NCI-H1048 (cell line): ENCODE measurements at regions not wholly inside any gene's neighbourhood (a gene's known extent, or its start where the extent isn't known, plus 50 kb on each side); places are given as distances from the start of the nearest gene placed in this dataset.
A peak's percentile ranks its signal among the peaks of the same experiment; 100 is the strongest.

Experiments
- DNase-seq: peaks from one replicate; lab custom pipeline; 2025; lab: John Stamatoyannopoulos, UW

DNA sequence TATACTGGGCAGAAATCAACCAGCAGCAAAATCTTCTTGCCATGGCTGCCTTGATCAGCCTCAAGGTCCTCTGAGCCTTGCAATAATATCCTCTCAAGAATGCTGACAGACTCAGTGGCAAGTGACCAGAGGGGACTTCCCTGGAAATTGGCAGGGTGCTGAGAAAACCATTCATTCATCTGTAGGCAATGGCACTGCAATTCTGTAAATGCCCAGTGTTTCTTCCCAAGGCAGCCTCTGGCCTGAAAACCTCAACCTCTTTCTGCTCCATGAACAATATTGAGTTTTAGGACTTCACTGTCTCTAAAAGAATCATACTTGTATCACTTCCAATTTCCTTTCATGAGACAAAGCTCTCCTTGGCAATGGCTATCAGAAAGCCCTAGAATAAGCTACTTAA lies 754.3 kb upstream of the TENM3 start:
- no peak for DNase-seq

GRCh38 chr4:181498148-181498547 lies 745.1 kb upstream of the TENM3 start:
- DNase-seq = no peak

GRCh38 chr4:181502611-181503010 lies 740.6 kb upstream of the TENM3 start:
- DNase-seq = no peak

DNA sequence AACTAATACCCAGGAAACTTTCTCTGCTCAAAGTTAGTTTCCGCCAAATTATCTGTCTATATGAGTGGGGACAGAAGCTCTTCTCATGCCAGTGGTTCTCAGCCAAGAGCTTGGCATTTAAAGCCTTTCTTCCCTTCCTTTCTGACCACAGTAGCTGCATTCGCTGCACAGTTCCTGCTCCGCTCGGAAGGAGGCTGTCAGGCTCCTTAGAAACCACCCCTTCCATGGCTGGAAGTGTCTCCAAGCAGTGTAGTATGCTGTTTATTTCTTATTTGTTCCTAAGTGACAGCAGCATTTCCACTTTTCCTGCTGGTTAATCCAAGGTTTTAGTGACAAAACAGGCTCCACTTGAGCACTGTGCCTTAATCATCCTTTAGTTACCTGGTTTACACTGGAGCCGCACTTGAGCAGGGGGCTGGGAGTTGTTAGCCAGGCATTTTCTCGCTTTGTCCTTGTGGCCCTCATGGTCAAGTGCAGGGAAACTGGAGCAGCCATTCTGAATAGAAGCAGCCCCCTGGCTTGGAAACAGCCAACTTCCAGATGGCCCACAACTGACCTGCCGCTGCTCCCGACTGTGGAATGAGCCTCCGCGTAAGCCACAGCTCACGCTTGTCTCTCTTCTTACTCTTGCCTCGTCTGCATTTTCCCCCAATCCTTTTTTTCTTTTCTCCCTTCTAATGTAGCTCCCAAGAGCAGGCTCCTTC lies 739.4 kb upstream of the TENM3 start:
- no peak for DNase-seq

DNA sequence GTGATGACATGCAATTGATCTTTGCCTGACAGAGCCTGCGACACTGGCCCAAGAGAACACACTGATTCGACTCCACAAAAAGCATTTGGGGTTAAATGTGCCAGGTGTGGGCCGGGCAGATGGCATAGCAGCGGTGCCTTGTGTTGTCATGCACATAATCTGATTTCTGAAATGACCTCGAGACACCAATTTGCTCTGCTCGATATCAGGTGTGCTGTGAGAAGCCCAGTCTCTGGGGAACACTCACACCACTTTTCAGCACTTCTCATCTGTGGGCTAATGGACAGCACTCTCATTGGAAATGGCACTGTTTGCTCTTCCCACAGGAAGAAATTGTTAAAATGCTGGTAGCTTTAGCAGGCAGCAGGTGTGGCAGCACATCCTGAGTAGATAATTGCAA lies 738.3 kb upstream of the TENM3 start:
- DNase-seq = no peak

DNA sequence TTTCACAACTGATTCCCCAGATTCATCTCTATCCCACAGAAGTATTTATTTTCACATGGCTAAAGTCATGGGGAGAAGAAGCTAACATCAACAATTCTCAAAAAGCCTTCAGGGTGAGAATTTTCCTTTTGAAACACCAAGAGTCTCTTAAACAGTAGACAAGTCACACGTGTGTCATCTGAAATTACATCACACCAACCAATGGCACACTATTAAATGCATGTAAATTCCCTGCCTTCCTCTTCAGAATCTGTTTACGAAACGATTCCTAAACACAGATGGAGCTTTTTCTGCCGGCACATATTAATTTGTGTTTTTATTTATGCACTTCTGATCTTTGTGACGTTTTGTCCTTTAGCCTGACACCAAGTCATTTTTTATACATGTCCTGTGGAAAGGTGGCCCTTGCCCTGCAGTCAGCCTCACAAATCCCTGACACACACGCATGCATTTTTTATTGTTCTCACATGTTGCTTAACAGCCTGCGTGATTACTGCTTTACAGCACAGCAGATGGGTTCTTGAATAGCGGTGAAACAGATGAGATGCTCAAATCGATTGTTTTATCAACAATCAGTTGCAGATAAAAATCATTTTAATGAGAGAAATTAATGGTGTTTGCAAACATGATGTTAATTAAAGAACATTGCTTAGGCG lies 735.9 kb upstream of the TENM3 start:
- no peak for DNase-seq

DNA sequence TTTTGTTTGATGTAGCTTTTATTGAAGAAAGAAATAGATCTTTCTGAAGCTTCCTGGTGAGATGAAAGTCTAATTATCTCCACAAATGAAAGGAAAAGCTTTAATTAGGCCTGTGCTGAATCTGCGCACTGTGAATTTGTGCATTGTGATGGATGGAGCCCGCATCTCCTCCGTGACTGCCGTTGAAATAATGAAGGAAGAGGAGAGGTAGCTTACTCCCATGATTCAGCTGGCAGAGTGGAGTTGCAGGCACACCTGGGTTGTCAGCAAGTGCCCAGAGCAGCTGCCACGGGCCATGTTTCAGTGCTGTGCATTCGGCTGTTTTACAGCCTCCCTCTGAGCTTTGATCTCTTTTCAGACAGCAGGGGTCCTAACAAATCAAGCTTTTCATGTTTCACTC lies 735.3 kb upstream of the TENM3 start:
- DNase-seq = no peak

GRCh38 chr4:181508601-181509000 lies 734.6 kb upstream of the TENM3 start:
- no peak for DNase-seq

- no peak for DNase-seq
Observed at GRCh38 chr4:181509073-181509472, 734.1 kb upstream of the TENM3 start.

- DNase-seq = no peak
Observed at GRCh38 chr4:181517491-181517890, 725.7 kb upstream of the TENM3 start.

DNA sequence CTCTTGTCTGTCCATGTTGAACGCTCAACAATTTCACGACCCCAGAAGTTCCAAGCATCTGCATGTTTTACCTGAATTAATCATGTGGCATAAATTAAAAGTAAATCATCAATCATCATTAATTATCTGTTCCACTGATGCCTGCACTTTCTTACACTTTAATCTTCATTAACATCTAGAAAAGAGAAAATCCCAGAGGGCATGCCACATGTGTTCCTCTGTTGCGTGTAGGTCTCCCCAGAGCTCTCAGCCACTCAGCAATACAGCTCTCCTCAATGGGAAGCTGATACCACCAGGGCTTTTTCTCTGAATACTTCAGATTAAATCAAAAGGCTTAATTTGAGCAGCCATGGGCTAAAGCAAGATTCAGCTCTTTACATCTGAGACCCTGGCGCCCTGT lies 722.4 kb upstream of the TENM3 start:
- DNase-seq = no peak

DNA sequence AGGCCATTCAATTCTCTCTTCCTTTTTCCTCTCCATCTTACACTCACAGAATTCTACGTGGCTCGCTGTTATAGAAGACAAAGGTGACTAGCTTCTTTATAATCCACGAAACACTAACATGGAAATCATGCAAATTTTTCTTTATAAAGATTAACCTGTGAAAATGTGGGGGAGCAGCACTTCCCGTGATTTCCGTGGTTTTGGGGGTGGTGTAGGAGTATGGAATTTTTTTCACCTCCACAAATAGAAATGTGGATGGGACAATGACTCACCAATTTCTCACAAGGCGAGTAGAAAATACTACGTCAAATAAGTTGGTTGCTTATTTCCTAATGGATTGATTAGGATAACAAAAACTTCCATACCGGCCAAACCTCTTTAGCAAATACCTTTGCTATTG lies 719.2 kb upstream of the TENM3 start:
- no peak for DNase-seq

DNA sequence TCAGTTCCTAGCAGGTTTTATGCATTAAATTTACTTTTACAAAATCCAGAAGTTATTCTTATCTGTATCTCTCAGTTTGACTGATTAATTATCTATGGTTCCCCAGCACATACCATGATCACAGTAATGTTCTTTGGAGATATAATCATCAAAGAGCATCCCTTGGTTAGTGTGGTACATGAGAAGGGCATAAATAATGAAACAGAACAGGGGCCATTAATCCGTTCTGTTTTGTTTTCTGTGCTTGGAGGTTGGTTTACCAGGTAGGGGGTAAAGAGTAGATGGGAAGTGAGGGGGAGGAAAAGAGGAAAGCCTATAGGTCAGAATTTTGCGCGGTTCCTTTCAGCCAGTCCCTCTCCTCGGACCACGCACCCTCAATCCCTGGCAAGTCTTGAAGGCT lies 718.7 kb upstream of the TENM3 start:
- no peak for DNase-seq

GRCh38 chr4:181525634-181526033 lies 717.6 kb upstream of the TENM3 start:
- no peak for DNase-seq

DNA sequence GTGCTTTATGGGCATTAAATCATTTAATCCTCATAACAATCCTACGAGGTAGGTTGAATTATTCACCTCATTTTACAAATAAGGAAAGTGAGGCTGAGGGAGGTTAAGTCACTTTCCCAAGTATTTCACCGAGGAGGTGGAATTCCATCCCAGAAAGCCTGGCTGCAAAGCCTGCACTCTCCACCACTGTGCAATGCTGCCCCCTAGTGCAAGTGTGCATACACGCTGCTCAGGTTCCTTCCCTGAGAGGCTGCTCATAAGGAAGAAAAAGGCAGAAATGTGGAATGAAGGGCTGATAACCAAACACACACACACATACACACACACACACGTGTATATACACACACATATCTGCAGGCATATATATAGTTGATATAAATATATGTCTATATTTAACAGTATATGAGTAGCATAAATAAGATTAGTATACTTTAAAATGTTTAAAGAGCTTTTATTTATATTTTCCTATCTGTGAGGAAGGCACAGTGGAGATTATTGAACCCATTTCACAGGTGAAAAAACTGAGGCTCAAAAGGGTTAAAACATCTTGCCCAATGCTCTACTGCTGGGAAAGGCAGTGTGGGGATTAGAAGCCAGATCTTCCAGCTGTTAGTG lies 714.5 kb upstream of the TENM3 start:
- DNase-seq = peak; percentile 19

GRCh38 chr4:181529537-181529936 lies 713.7 kb upstream of the TENM3 start:
- no peak for DNase-seq

DNA sequence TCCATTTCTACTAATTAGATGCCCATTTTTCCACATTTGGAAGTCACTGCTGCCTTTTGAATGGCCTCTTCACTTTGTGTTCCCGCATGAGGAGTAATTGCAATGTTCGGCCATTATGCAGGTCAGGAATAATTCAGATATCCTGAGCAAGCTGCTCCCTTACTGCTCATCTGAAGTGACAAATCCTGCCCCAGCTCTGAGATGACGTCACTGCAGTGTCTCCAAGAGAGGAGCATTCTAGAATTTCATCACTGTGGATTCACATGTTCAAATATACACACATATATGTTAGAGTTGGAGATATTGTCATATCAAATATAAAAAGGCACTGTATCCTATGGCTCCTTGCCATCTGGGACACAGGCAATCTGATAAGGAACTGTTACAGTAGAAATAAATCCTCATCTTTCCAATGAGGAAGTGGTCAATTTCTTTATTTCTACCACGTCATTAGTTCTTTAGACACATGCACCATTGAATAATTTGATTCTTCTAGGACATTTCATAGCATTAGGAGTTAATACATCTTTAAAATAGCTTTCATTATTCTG lies 706.9 kb upstream of the TENM3 start:
- no peak for DNase-seq

DNA sequence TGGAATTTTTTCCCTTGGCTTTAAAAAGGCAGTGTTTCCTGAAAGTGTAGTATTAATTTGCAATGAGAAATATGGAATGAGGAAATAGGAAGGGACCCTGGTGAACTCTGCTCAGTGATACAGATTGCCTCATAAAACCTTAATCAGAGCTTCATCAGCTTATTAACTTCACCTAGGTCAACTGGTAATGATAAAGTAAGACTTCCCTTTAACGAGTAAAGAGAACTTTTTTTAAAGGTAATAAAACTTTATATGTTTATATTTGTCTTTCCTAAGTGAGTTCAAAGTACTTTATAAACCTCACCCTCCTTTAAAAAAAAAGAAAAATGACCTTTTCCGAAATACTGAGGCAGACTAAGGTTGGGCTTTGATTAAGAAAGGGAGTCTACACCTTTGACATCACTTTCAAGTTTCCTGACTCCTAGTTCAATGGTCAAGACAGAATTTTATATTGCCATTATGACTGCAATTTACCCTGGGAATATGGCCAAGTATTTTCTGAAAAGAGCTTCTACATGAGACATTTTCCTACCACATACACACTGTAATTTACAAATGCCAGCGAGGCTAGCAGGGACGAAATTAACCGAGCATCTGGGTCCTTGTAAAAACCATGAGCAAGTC lies 706.3 kb upstream of the TENM3 start:
- no peak for DNase-seq

DNA sequence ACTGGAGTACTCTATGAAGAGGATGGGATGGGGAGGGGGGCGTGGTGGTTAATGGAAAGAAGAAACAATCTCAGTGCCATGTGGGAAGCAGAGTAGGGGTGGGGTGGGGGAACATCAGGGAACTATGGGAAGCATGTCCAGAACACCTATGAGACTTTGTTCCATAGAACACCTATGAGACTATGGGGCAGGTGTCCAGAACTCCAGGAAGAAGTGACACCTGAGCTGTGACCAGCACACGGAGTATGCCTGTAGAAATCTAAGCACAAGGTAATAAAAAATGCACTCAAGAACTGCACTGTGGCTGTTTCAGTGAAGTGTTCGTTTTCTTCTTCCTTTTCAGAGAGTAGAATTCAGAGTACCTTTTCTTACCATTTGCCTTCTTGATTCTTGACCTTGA lies 704.8 kb upstream of the TENM3 start:
- no peak for DNase-seq

GRCh38 chr4:181541396-181541795 lies 701.8 kb upstream of the TENM3 start:
- DNase-seq = no peak

DNA sequence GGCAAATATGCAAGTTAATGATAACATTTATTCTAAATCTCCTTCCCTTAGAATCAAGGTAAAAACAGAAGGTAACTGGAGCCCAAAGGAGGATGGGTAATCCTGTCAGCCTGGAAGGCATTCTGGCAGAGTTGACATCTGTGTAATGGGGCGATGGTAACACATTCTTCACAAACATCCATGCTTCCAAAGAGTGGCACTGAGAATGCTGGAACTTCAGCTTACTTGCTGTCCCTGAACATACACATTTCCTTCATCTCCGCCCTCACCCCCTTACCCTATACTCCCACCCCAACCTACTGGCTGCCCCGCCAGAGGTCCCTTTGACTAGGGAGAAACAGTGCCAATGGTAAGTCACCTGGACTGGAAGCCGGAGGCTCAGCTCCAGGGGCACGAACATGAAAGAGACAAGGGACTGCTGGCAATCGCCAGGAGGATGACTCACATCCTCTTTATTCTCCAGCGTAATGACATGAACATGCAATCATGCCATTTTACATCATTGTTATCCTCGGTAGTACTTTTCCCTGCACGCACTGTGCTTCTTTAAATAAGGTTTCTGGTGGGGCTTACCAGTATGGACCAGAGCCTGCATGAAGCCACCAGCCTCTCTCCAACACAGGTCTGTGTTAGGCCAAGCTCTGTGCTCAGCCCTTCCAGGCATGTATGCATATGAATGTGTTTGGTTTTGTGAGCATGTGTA lies 694.2 kb upstream of the TENM3 start:
- no peak for DNase-seq

- DNase-seq = no peak
Observed at GRCh38 chr4:181549576-181550188, 693.5 kb upstream of the TENM3 start.
